ENCODE measurements at regions not wholly inside any gene's neighbourhood (a gene's known extent, or its start where the extent isn't known, plus 50 kb on each side); places are given as distances from the start of the nearest gene placed in this dataset.
"Not testable (repeated sequence)": the region's sequence is repeated elsewhere in the genome, so short reads cannot be mapped to it uniquely, and the experiment has no call there.

- not testable (repeated sequence) for DNase-seq
Measured at GRCh38 chr19:57035740-57036139, 84.0 kb upstream of the USP29 start.

GRCh38 chr19:57037556-57037955 lies 82.2 kb upstream of the USP29 start:
- DNase-seq, result no peak

GRCh38 chr19:57047743-57048142 lies 72.0 kb upstream of the USP29 start:
- DNase-seq, result no peak

GRCh38 chr19:57050863-57051262 lies 68.9 kb upstream of the USP29 start:
- no peak for DNase-seq

- DNase-seq, result no peak
Measured at GRCh38 chr19:57052081-57052480, 67.7 kb upstream of the USP29 start.

- no peak for DNase-seq
Measured at GRCh38 chr19:57053401-57053800, 66.4 kb upstream of the USP29 start.

- no peak for DNase-seq
Measured at GRCh38 chr19:57055956-57056355, 63.8 kb upstream of the USP29 start.

- no peak for DNase-seq
Measured at GRCh38 chr19:57057036-57057686, 62.6 kb upstream of the USP29 start.

- no peak for DNase-seq
Measured at GRCh38 chr19:57058871-57059270, 60.9 kb upstream of the USP29 start.

- DNase-seq, result no peak
Measured at GRCh38 chr19:57063070-57063469, 56.7 kb upstream of the USP29 start.

- DNase-seq, result no peak
Measured at GRCh38 chr19:57067440-57067839, 52.3 kb upstream of the USP29 start.

- no peak for DNase-seq
Measured at GRCh38 chr19:57068311-57068710, 51.5 kb upstream of the USP29 start.

- DNase-seq, result peak; percentile 5
Measured at GRCh38 chr19:57068921-57069697, 50.7 kb upstream of the USP29 start.
